Stimulated activated CD4-positive, alpha-beta T cell treated with anti-CD3 and anti-CD28 coated beads, Interleukin-12 subunit alpha, Interleukin-12 subunit beta, amount 100 ng/mL, for 24 hours (primary cell): ENCODE measurements at regions not wholly inside any gene's neighbourhood (a gene's known extent, or its start where the extent isn't known, plus 50 kb on each side); places are given as distances from the start of the nearest gene placed in this dataset.
"Not testable (repeated sequence)": the region's sequence is repeated elsewhere in the genome, so short reads cannot be mapped to it uniquely, and the experiment has no call there.

Experiments used
- DNase-seq, 2 experiments: peaks; one replicate each; pipeline ENCODE4 v3.0.0-alpha.2; 2020; ENCODE audit warnings: low read depth in 2 of 2

GRCh38 chr9:120338340-120338739, 241.6 kb downstream of the CDK5RAP2 start:
- no peak for DNase-seq

- DNase-seq = no peak
Measured at GRCh38 chr9:120337131-120337530, 242.8 kb downstream of the CDK5RAP2 start.

GRCh38 chr9:120336753-120337090, 243.2 kb downstream of the CDK5RAP2 start:
- no peak for DNase-seq

- DNase-seq = no peak
Measured at GRCh38 chr9:120336021-120336752, 243.8 kb downstream of the CDK5RAP2 start.

GRCh38 chr9:120331913-120332312, 248.1 kb downstream of the CDK5RAP2 start:
- no peak for DNase-seq

- no peak for DNase-seq
Measured at GRCh38 chr9:120330031-120330430, 249.9 kb downstream of the CDK5RAP2 start.

- DNase-seq = no peak
Measured at GRCh38 chr9:120327322-120327721, 252.6 kb downstream of the CDK5RAP2 start.

GRCh38 chr9:120326049-120326693, 253.8 kb downstream of the CDK5RAP2 start:
- no peak for DNase-seq

GRCh38 chr9:120324996-120325642, 254.8 kb downstream of the CDK5RAP2 start:
- DNase-seq = no peak

GRCh38 chr9:120324461-120324860, 255.5 kb downstream of the CDK5RAP2 start:
- DNase-seq = no peak

GRCh38 chr9:120323125-120323524, 256.8 kb downstream of the CDK5RAP2 start:
- no peak for DNase-seq

GRCh38 chr9:120319452-120319851, 260.5 kb downstream of the CDK5RAP2 start:
- no peak for DNase-seq

GRCh38 chr9:120315154-120315553, 264.8 kb downstream of the CDK5RAP2 start:
- no peak for DNase-seq

GRCh38 chr9:120312031-120312430, 267.9 kb downstream of the CDK5RAP2 start:
- no peak for DNase-seq

GRCh38 chr9:120310035-120310434, 269.9 kb downstream of the CDK5RAP2 start:
- DNase-seq = no peak

- no peak for DNase-seq
Measured at GRCh38 chr9:120308495-120308894, 271.5 kb downstream of the CDK5RAP2 start.

- DNase-seq = no peak
Measured at GRCh38 chr9:120307599-120307998, 272.4 kb downstream of the CDK5RAP2 start.

- no peak for DNase-seq
Measured at GRCh38 chr9:120306561-120306960, 273.4 kb downstream of the CDK5RAP2 start.

- no peak for DNase-seq
Measured at GRCh38 chr9:120306088-120306487, 273.9 kb downstream of the CDK5RAP2 start.

GRCh38 chr9:120304896-120305295, 275.1 kb downstream of the CDK5RAP2 start:
- not testable (repeated sequence) for DNase-seq

- no peak for DNase-seq
Measured at GRCh38 chr9:120303519-120303918, 276.4 kb downstream of the CDK5RAP2 start.

GRCh38 chr9:120299785-120300184, 280.2 kb downstream of the CDK5RAP2 start:
- no peak for DNase-seq

- no peak for DNase-seq
Measured at GRCh38 chr9:120294003-120294402, 286.0 kb downstream of the CDK5RAP2 start.
